HL-60 (cell line): ENCODE measurements at regions not wholly inside any gene's neighbourhood (a gene's known extent, or its start where the extent isn't known, plus 50 kb on each side); places are given as distances from the start of the nearest gene placed in this dataset.

Source experiments
- POLR2AphosphoS5 ChIP-seq: IDR thresholded peaks from 2 replicates; pipeline ENCODE4 v1.6.1; 2012; ENCODE audit warnings: low read depth
- SPI1 ChIP-seq: IDR thresholded peaks from 2 replicates; pipeline ENCODE4 v1.6.1; 2012; ENCODE audit warnings: low read depth, mild to moderate bottlenecking, borderline replicate concordance
- TF ChIP-seq, protein P1 (sequence below): IDR thresholded peaks from one replicate; pipeline ENCODE4 v1.5.1; 2011; ENCODE audit warnings: low read length, control low read depth, inconsistent platforms; ENCODE audit not compliant: insufficient read depth

DNA sequence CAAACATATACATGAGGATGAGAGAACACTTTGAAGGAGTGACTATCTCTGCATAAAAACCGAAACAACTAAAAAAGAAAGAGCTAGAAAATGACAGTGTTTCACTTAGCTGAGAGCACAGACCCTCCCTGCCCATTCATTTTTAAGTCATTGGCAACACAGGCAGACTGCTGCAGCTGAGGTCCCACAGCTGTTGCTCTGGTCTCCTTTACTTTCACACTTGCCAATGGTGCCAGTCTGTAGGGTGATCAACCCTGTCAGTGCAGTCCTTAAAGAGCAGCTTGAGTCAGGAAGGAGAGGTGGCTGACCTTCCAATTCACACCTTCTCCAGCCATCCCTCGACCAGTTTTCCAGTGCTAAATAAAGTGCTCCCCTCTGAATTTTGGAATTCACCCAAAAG is 508.3 kb upstream of the CCNG1 start:
- TF ChIP-seq POLR2AphosphoS5 = no peak
- TF ChIP-seq, protein P1, sequence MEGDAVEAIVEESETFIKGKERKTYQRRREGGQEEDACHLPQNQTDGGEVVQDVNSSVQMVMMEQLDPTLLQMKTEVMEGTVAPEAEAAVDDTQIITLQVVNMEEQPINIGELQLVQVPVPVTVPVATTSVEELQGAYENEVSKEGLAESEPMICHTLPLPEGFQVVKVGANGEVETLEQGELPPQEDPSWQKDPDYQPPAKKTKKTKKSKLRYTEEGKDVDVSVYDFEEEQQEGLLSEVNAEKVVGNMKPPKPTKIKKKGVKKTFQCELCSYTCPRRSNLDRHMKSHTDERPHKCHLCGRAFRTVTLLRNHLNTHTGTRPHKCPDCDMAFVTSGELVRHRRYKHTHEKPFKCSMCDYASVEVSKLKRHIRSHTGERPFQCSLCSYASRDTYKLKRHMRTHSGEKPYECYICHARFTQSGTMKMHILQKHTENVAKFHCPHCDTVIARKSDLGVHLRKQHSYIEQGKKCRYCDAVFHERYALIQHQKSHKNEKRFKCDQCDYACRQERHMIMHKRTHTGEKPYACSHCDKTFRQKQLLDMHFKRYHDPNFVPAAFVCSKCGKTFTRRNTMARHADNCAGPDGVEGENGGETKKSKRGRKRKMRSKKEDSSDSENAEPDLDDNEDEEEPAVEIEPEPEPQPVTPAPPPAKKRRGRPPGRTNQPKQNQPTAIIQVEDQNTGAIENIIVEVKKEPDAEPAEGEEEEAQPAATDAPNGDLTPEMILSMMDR = no peak
- TF ChIP-seq SPI1 = no peak
